LNCAP (cell line): ENCODE measurements at regions not wholly inside any gene's neighbourhood (a gene's known extent, or its start where the extent isn't known, plus 50 kb on each side); places are given as distances from the start of the nearest gene placed in this dataset.

ENCODE experiments used
- TF ChIP-seq, protein P1 (sequence below): fragments of 450-650 bp; IDR thresholded peaks from 2 replicates; pipeline ENCODE4 v1.5.1; 2017; ENCODE audit warnings: mild to moderate bottlenecking

DNA sequence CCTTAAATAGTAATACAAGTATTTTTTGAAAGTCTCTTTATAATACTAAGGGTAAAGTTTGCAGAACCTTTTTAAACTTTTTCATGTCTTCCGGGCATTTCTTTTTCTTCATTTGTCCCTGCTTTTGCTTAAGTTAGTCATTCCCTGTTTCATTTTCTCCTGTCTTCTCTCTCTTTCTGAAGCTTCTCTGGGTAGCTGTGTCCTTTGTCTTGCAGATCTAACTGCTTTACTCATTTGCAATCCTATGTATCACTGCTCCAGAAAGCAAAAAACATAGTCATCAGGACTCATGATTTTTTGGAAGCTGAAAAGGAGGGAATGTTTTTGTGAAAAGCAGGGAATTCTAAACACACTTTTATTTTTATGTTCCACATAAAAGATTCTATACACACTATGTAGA is 301.7 kb downstream of the MRPS30 start:
- TF ChIP-seq, protein P1, sequence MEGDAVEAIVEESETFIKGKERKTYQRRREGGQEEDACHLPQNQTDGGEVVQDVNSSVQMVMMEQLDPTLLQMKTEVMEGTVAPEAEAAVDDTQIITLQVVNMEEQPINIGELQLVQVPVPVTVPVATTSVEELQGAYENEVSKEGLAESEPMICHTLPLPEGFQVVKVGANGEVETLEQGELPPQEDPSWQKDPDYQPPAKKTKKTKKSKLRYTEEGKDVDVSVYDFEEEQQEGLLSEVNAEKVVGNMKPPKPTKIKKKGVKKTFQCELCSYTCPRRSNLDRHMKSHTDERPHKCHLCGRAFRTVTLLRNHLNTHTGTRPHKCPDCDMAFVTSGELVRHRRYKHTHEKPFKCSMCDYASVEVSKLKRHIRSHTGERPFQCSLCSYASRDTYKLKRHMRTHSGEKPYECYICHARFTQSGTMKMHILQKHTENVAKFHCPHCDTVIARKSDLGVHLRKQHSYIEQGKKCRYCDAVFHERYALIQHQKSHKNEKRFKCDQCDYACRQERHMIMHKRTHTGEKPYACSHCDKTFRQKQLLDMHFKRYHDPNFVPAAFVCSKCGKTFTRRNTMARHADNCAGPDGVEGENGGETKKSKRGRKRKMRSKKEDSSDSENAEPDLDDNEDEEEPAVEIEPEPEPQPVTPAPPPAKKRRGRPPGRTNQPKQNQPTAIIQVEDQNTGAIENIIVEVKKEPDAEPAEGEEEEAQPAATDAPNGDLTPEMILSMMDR: no peak

DNA sequence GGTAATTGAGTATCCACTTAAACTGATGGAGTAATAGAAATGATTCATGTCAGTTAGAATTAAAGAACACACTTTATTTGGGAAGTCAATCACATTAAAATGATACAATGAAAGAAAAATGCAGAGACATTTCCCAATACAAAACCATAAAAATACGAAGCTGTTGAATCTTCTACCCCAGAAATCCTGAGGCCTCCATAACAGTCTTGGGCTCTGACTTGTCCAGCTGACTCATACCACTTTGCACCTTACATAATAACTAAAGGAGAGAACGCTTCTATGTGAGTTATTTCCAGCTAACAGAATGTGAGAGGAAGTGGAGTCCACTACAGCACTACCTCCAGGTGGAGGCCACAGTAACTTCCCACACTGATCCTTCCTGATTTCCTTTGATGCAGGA is 305.0 kb downstream of the MRPS30 start:
- TF ChIP-seq, protein P1: no peak

DNA sequence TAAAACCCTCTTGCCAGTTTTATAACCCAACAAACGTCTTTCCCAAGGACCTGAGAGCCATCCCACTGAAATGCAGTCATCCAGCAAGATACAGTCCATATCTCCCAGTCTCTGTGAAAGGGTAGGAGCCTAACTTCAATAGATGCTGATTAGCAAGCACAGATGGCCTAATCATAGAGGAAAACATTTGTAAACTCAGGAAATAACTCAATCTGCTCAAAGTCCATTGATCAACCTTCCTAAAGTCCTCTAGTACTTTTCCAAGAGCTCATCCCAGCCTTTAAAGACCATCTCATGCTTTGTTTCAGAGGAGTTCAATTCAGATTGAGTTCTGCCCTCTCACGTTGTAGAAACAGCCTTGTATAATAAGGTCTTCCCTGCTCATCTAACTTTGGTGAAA is 324.2 kb downstream of the MRPS30 start:
- TF ChIP-seq, protein P1: no peak

DNA sequence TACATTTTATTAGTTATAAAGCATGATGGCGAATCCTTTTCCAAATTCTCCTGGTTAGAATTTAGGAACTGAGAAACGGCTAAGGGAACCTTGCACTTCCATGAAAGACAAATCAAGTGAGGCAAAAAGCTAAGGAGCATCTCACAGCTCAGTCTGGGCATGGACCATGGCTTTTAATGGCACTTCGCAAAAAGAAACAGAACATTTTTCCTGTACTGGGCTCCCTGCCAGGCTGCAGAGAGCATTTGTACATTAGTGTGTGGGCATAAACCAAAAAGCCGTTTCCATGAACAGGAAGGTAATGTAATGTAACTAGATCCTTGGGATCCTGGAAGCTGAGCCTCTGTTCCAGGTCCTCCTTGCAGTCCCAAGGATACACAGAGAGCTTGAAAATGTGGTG is 354.2 kb downstream of the MRPS30 start:
- TF ChIP-seq, protein P1: no peak

DNA sequence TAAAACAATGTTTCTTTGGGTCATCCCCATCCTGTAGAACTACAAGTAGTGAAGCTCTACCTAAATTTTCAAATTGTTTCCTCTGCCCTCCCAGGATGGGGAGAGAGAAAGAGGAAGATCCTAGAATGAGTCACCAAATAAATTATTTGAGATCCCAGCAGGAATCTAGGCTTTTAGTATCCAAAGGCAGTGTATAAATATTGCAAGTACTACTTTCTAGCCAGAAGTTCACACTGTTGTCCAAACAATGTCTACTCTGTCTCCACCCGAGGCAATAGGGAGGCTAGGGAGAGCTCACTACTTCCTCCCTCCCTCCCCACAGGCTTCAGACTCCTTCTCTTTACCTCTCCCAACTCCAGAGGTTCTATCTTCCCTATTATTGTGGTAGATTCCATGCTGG is 362.8 kb downstream of the MRPS30 start:
- TF ChIP-seq, protein P1: no peak

DNA sequence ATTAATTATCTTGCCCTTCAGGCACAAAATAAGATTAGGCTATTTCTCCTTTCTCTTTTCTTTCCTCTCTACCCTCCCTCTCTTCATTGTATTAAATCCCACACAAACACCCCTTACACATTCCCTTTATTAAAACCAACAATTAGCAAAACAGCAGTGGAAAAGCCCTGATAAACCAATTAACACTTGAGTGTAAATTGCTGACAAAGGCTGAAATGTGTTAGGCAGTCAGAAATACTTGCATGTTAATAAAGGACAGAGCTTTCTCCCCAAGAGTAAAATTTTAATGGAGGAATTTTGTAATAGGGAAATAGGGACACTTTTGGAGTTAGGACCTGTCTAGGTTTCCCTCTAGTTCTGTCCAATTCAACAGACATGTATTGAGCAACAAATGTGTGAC is 370.9 kb downstream of the MRPS30 start:
- TF ChIP-seq, protein P1: no peak

DNA sequence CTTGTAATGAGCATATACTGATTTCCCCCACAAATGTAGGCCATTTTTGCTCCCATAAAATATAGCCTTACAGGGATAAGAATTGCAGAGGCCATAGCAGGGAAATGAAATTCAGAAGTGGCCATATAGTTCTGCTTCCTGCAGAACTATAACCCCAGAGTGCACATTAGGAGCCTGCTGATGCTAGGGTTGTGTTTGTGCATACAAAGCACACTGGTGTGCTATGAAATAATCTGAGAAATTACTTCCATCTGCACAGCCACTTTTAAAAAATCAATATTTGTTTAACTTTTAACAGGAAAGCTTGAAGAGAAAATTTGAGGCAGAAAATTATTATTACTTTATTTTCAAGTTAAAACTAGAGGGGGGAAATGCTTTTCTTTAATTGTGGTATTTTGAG is 380.3 kb downstream of the MRPS30 start:
- TF ChIP-seq, protein P1: no peak

DNA sequence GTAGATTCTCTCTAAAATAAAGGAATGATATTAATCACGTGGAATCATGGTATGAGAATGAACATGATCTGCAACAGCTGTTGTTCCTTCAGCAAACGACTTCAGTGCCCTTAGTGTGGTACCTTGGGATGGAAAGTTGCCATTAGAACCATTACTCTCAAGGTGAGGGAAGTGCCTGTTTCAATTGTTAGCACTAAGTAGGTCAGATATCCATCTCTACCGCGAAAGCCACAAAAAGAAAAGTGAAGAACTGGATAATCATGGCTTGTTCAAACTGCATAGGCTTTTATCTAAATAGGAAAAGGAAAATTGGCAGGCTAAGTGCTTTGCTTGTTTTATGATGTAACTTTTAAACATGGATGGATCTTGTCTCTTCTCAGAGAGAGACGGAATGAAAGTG is 380.7 kb downstream of the MRPS30 start:
- TF ChIP-seq, protein P1: no peak
